Fibroblast of pulmonary artery (primary cell): ENCODE measurements at regions not wholly inside any gene's neighbourhood (a gene's known extent, or its start where the extent isn't known, plus 50 kb on each side); places are given as distances from the start of the nearest gene placed in this dataset.

ENCODE experiments used
- DNase-seq: peaks from one replicate; pipeline ENCODE4 v3.0.0-alpha.2; 2010; ENCODE audit warnings: low read depth
- H3K4me3 ChIP-seq: replicated peaks from 2 replicates; pipeline ENCODE4 v1.5.1; 2011; ENCODE audit warnings: low read depth, mild to moderate bottlenecking, control low read depth, low read length, moderate library complexity
- TF ChIP-seq, protein P1 (sequence below): IDR thresholded peaks from 2 replicates; pipeline ENCODE4 v1.5.1; 2011; ENCODE audit warnings: mild to moderate bottlenecking, control low read depth, low read length, inconsistent platforms; ENCODE audit errors: missing control alignments

DNA sequence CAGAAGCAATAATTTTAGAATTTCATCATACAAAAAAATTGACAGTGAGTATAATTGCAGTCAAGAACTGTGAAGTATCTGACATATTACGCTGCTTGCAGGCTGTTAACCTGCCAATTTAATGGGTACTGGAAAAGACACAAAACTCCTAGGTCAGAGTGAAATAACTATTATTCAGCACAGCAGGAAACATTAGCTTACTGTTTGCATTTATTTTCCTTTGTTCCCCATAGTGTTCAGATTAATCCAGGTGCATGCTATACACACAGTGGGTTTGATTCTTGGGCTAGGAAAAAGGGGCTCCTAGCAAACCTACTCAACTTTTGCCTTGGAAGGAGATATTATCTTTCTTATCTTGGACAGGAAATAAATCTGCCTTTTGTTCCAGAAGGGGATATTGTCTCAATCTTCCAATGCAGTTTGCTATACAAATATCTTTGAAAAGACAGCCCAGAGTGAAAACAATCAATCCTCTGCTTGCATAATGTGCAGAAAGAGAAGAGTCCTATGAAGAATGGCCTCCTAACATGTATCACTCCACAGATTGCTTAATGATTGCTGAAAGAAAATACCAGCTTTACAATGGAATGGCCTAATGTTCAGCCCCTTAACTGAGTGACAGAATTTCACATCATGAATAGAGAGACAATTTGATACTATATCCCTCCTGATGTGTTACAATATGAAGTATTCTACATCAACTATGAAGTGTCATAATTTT lies 443.4 kb downstream of the TBC1D4 start:
- DNase-seq, result no peak
- H3K4me3 ChIP-seq, result no peak overlapping the region
- TF ChIP-seq, protein P1, sequence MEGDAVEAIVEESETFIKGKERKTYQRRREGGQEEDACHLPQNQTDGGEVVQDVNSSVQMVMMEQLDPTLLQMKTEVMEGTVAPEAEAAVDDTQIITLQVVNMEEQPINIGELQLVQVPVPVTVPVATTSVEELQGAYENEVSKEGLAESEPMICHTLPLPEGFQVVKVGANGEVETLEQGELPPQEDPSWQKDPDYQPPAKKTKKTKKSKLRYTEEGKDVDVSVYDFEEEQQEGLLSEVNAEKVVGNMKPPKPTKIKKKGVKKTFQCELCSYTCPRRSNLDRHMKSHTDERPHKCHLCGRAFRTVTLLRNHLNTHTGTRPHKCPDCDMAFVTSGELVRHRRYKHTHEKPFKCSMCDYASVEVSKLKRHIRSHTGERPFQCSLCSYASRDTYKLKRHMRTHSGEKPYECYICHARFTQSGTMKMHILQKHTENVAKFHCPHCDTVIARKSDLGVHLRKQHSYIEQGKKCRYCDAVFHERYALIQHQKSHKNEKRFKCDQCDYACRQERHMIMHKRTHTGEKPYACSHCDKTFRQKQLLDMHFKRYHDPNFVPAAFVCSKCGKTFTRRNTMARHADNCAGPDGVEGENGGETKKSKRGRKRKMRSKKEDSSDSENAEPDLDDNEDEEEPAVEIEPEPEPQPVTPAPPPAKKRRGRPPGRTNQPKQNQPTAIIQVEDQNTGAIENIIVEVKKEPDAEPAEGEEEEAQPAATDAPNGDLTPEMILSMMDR, result no peak

DNA sequence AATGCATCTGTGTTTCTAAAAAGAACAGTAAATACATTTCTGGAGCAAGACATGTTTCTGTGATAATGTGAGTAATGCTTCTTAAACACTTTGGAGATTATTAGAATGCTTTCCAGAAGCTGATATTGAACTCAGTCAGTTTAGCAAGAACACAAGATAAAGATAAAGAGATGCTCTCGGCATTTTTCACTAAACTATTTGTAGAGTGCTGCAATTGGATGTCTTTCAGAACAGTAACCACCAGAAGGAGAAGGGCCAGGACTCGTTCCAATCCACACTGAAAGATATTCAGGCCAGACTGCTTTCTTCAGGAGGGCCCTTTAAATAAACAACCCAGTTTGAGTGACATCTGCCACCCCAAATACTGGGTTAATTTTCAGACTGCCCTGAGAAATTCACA lies 456.0 kb downstream of the TBC1D4 start:
- no peak for DNase-seq
- TF ChIP-seq, protein P1, result no peak
- no peak overlapping the region for H3K4me3 ChIP-seq

DNA sequence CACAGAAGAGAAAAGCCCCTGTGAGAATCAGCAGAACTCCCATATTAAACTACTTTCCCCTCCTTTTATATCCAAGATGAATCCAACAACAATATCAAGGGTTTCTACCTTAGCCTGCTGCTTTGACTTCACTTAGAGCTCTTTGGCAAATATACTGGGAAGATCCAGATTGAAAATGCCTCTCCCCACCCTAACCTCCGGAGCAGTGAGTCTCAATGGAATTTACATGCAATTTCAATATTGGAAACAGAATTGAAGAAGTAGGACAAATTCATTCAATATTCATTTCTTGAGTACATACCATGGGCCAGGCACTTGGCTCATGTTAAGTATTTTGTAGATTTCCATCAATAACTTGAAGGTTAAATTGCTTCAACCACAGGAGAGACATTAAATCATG lies 457.4 kb downstream of the TBC1D4 start:
- no peak overlapping the region for H3K4me3 ChIP-seq
- TF ChIP-seq, protein P1, result no peak
- no peak for DNase-seq

DNA sequence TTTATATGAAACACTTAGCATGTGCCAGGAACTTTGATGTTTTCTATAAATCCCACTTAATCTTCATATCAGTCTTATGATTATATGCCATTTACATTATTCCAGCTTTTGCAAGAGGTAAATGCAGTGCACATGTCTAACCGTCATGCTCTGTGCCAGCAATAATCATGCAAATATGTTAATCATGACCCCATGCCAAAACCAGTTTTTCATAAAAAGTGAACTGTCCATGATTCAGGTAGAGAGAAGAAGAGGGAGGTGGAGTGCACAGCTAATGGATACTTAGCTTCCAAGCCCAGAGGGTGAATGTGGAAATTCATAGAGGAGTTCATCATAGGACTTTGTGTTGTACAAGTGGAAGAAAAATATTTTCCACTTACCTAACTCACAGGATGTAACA lies 458.4 kb downstream of the TBC1D4 start:
- TF ChIP-seq, protein P1, result no peak
- no peak overlapping the region for H3K4me3 ChIP-seq
- DNase-seq, result no peak

DNA sequence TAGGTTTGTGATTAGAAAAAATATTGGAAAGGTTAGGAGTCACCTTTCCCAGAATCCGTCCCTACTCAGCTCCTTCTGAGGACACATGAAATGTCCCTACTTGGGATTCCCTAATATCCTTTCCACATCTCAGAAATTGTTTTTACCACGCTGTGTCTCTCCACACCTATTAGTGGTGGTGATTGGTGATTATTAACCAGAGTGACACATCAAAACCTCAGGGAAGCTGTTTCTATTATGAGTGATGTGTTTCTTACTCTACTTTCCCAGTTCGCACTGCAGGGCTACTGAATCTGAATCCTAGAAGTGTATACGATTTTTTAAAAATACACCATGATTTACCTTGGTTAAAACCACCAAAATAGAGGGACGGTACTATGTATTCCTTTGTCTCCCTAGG lies 460.8 kb downstream of the TBC1D4 start:
- TF ChIP-seq, protein P1, result no peak
- no peak for DNase-seq
- no peak overlapping the region for H3K4me3 ChIP-seq

DNA sequence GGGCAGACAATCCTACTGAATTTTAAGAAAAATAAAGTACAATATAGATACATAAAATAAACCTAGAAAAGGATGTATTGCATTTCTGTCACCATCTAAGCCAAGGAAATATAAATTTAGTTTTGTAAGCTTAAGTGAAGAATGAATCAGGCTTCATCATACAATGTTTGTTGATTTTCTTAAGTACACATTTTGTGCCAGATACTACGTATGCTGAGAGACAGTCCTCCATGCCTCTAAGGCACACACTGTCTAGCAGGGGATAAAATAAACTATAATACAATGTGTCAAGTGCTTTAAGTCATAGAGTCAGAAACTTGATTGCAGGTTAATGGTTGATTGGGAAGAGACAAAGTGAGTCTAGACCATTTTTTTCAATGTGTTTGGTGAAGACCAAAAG lies 465.7 kb downstream of the TBC1D4 start:
- H3K4me3 ChIP-seq, result no peak overlapping the region
- TF ChIP-seq, protein P1, result no peak
- no peak for DNase-seq

DNA sequence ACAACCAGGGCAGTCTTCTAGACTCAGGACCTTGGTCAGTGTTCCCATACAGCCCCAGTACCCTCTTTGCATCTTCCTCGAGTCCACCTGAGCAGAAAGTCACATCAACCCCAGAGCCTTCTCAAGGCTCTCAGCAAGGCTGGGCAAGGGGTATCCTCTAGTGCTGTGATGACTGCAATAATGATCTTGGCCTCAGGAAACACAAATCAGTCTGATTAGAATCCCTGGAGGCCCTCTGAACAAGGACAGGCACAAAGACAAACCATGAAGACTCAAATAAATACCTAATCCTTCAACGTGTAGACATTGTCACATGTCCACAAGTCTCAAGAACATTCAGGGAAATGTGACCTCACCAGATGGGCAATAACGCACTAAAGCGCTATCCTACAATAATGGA lies 468.2 kb downstream of the TBC1D4 start:
- no peak overlapping the region for H3K4me3 ChIP-seq
- DNase-seq, result no peak
- TF ChIP-seq, protein P1, result no peak
